HG03558 (cell line): ENCODE measurements at regions not wholly inside any gene's neighbourhood (a gene's known extent, or its start where the extent isn't known, plus 50 kb on each side); places are given as distances from the start of the nearest gene placed in this dataset.
A peak's percentile ranks its signal among the peaks of the same experiment; 100 is the strongest.
"Not testable (repeated sequence)": the region's sequence is repeated elsewhere in the genome, so short reads cannot be mapped to it uniquely, and the experiment has no call there.

Experiments
- ATAC-seq: cut with Tn5 transposase; IDR thresholded peaks from one replicate; pipeline ENCODE4 v1.9.1; 2021; ENCODE audit warnings: moderate number of reproducible peaks; ENCODE audit not compliant: unreplicated experiment; ENCODE audit errors: extremely low read depth

GRCh38 chr7:112668561-112668960 is 121.6 kb downstream of the TMEM168 start:
- no peak for ATAC-seq

GRCh38 chr7:112669306-112669705 is 120.9 kb downstream of the TMEM168 start:
- no peak for ATAC-seq

- ATAC-seq, result no peak
Measured at GRCh38 chr7:112670193-112670592, 120.0 kb downstream of the TMEM168 start.

- ATAC-seq, result no peak
Measured at GRCh38 chr7:112678626-112679025, 111.6 kb downstream of the TMEM168 start.

- not testable (repeated sequence) for ATAC-seq
Measured at GRCh38 chr7:112689466-112690177, 100.6 kb downstream of the TMEM168 start.

- ATAC-seq, result no peak
Measured at GRCh38 chr7:112692333-112692732, 97.9 kb downstream of the TMEM168 start.

- not testable (repeated sequence) for ATAC-seq
Measured at GRCh38 chr7:112697211-112697610, 93.0 kb downstream of the TMEM168 start.

- no peak for ATAC-seq
Measured at GRCh38 chr7:112699725-112700513, 90.3 kb downstream of the TMEM168 start.

GRCh38 chr7:112701456-112701855 is 88.7 kb downstream of the TMEM168 start:
- ATAC-seq, result no peak

GRCh38 chr7:112707655-112708054 is 82.5 kb downstream of the TMEM168 start:
- ATAC-seq, result peak; percentile 70

- ATAC-seq, result no peak
Measured at GRCh38 chr7:112708236-112708635, 82.0 kb downstream of the TMEM168 start.
